AG04450 (cell line): ENCODE measurements at regions not wholly inside any gene's neighbourhood (a gene's known extent, or its start where the extent isn't known, plus 50 kb on each side); places are given as distances from the start of the nearest gene placed in this dataset.

ENCODE experiments used
- CTCF ChIA-PET: fragments of 300-600, 350-600 bp; formaldehyde crosslinking; extraction: SDS; loops from one replicate; lab custom pipeline; 2022; ENCODE audit warnings: antibody characterized with exemption, inconsistent platforms; lab: Charles Lee
- POLR2A ChIA-PET: fragments of 350-600 bp; formaldehyde crosslinking; extraction: SDS; loops from one replicate; lab custom pipeline; 2021; ENCODE audit warnings: antibody characterized with exemption, inconsistent platforms; lab: Yijun Ruan, JAX
- DNase-seq: peaks from one replicate; pipeline ENCODE4 v3.0.0-alpha.2; 2011; ENCODE audit warnings: low read depth, low spot score
- H3K27ac ChIP-seq: one replicate; pipeline ENCODE4 v1.5.1; 2012; ENCODE audit warnings: low read depth, low read length, control low read depth
- H3K27me3 ChIP-seq: one replicate; pipeline ENCODE4 v1.6.0; 2012; ENCODE audit warnings: low read length; ENCODE audit not compliant: control insufficient read depth, insufficient read depth
- H3K4me3 ChIP-seq: 2 replicates; pipeline ENCODE4 v1.5.1; 2011; ENCODE audit warnings: mild to moderate bottlenecking, low read depth, low read length, control low read depth
- H3K9me3 ChIP-seq: 2 replicates; pipeline ENCODE4 v1.5.1; 2012; ENCODE audit warnings: low read length; ENCODE audit not compliant: control insufficient read depth, insufficient read depth
- TF ChIP-seq, protein P1 (sequence below): IDR thresholded peaks from 2 replicates; pipeline ENCODE4 v1.5.1; 2011; ENCODE audit warnings: low read depth, low read length, control low read depth, inconsistent platforms

DNA sequence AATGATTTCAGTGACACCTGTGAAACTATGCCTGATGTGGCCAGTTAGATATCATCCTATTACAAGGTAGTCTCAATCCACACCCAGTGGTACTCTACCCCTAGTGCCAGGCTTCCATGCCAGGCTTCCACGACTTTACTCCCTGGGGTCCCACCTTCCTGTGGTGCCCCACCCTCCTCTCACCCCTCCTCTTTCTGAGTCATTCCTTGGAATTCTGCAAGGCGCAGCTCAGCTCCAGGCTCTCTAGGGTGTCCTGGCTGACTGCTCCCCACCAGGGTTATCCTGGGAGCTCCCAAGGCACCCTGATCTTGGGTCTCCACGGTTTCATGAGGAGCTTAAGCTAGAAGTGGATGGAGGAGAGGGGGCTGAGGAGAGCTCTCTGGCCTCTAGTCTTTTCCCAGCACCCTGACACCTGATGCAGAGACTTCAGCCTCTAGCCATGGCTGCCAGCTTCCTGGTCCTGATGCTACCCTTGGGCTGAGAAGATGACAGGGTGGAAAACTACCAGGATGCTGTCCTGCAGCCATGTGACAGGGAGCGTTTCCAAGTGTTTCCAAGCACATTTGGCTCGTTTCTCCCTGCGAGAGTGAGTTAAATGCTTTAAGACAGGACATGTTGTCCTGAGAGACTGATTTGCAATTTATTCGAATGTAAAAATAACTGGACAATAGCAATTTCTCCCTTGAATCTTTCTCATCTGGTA is 1461.2 kb downstream of the TBC1D22A start:
- Histone ChIP-seq H3K27me3 (no peaks in the 10 kb centered on the region), H3K9me3 (peaks cover 65% of the 10 kb centered on the region), H3K4me3 (no peak overlapping the region), H3K27ac (no peak overlapping the region)
- ChIA-PET CTCF (no interaction called here), POLR2A (no interaction called here)
- TF ChIP-seq, protein P1, sequence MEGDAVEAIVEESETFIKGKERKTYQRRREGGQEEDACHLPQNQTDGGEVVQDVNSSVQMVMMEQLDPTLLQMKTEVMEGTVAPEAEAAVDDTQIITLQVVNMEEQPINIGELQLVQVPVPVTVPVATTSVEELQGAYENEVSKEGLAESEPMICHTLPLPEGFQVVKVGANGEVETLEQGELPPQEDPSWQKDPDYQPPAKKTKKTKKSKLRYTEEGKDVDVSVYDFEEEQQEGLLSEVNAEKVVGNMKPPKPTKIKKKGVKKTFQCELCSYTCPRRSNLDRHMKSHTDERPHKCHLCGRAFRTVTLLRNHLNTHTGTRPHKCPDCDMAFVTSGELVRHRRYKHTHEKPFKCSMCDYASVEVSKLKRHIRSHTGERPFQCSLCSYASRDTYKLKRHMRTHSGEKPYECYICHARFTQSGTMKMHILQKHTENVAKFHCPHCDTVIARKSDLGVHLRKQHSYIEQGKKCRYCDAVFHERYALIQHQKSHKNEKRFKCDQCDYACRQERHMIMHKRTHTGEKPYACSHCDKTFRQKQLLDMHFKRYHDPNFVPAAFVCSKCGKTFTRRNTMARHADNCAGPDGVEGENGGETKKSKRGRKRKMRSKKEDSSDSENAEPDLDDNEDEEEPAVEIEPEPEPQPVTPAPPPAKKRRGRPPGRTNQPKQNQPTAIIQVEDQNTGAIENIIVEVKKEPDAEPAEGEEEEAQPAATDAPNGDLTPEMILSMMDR, result no peak
- no peak for DNase-seq

DNA sequence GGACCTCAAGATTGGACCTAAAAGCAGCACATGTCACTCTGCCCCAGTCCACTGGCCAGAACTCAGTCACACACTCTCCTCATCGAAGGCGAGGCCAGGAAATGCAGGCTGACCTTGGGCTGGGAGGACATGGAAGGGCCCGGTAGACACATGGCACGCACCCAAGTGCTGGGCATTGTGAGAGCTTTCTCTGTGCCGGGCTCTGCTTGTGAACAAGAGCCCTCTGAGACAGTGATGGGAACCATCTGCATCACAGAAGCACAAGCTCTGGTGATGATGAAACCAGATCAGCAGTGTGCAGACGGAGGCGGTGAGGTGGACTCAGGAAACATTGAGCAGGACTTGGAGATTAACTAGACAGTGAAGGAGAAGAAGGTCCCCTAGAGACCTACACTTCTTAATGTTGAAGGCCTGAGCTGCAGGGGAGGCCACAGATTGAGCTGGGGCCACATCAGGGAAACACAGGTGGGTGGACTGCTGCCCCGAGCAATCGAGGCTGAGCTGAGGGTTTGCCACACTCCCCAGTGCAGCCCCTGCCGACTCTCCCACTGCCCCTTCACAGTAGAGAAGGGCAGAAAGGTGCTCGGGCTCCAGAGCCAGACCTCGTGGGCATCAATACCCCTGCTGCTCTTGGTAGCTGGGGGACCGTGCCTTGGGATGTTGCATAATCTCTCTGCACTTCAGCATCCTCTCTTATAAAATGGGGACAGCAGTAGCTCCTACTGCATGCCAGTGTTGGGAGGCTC is 1460.5 kb downstream of the TBC1D22A start:
- Histone ChIP-seq H3K9me3 (peaks cover 59% of the 10 kb centered on the region), H3K4me3 (no peak overlapping the region), H3K27me3 (no peaks in the 10 kb centered on the region), H3K27ac (no peak overlapping the region)
- no peak for DNase-seq
- TF ChIP-seq, protein P1, result no peak
- ChIA-PET POLR2A (no interaction called here), CTCF (no interaction called here)

DNA sequence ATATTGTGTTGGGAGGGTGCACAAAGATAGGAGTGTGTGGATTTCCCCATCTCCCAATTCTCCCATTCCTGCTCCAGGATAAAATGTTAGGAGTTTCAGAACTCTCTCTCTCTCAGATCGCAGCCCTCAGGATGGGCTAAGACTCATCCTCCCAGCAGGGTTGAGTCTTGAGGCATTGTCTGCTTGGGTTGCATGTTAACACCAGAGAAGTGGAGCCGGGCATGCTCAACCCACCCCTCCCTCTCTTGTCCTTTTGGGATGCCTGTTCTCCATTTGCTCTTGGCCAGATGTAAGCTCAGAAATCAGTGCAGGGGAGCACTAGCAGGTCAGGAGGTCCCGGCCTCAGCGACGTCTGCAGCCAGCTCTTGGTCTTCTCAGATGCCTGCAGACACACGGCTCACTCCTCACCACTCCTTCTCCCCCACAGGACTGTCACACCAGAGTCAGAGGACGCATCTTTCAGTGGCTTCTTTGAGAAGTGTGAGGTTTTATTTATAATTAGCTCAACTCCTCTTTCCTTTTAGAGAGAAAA is 1456.5 kb downstream of the TBC1D22A start:
- Histone ChIP-seq H3K9me3 (peaks cover 43% of the 10 kb centered on the region), H3K4me3 (no peak overlapping the region), H3K27me3 (no peaks in the 10 kb centered on the region), H3K27ac (no peak overlapping the region)
- no peak for DNase-seq
- TF ChIP-seq, protein P1, result no peak
- POLR2A ChIA-PET, result no interaction called here
- CTCF ChIA-PET, result no interaction called here

DNA sequence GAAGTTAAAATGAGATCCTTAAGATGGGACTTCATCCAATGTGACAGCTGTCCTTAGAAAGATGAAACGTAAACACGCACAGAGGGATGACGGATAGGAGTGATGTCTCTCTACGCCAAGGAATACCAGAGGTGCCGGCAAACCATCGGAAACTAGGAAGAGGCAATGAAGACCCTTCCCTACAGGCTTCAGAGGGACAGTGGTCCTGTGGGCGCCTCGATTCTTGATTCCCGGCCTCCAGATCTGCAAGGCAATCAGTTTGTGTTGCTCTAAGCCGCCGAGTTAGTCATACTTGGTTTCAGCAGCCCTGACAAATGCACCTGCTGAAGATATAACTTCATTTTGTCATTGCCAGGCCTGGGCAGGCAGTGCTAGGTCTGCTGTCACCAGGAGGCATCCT is 1455.1 kb downstream of the TBC1D22A start:
- Histone ChIP-seq H3K27ac (no peak overlapping the region), H3K4me3 (no peak overlapping the region), H3K27me3 (no peaks in the 10 kb centered on the region), H3K9me3 (peaks cover 36% of the 10 kb centered on the region)
- TF ChIP-seq, protein P1, result no peak
- POLR2A ChIA-PET, result no interaction called here
- no peak for DNase-seq
- CTCF ChIA-PET, result no interaction called here

DNA sequence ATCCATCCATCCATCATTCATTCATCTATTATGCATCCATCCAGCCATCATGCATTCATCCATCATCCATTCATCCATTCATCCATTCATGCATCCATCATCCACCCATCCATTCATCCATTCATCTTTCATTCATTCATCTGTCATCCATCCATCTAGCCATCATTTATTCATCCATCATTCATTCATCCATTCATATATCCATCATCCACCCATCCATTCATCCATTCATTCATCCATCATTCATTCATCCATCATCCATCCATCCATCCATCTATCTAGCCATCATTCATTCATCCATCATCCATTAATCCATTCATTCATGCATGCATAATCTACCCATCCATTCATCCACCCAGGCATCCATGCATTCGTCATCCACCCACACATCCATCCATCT is 1450.3 kb downstream of the TBC1D22A start:
- TF ChIP-seq, protein P1, result no peak
- no peak for DNase-seq
- Histone ChIP-seq H3K27me3 (no peaks in the 10 kb centered on the region), H3K27ac (no peak overlapping the region), H3K4me3 (no peak overlapping the region), H3K9me3 (peaks cover 72% of the 10 kb centered on the region)
- ChIA-PET POLR2A (no interaction called here), CTCF (no interaction called here)
